SK-N-SH (cell line): ENCODE measurements at regions not wholly inside any gene's neighbourhood (a gene's known extent, or its start where the extent isn't known, plus 50 kb on each side); places are given as distances from the start of the nearest gene placed in this dataset.

ENCODE experiments used
- CHD2 ChIP-seq: fragments of 150-350 bp; IDR thresholded peaks from 2 replicates; pipeline ENCODE4 v1.6.1; 2018; ENCODE audit warnings: low read length; ENCODE audit not compliant: partially characterized antibody
- EZH2phosphoT487 ChIP-seq: fragments of 200-600 bp; sonication (generic); IDR thresholded peaks from 2 replicates; pipeline ENCODE4 v1.6.1; 2017; ENCODE audit warnings: low read depth, mixed run types, mild to moderate bottlenecking, antibody characterized with exemption, moderate library complexity, borderline replicate concordance
- FOXM1 ChIP-seq: IDR thresholded peaks from 2 replicates; pipeline ENCODE4 v1.4.0; 2012; ENCODE audit warnings: low read depth, mild to moderate bottlenecking
- IRF3 ChIP-seq: fragments of 150-350 bp; IDR thresholded peaks from 2 replicates; pipeline ENCODE4 v1.6.1; 2016; ENCODE audit warnings: mild to moderate bottlenecking, low read depth, low read length
- JUND ChIP-seq: IDR thresholded peaks from 2 replicates; pipeline ENCODE4 v1.4.0; 2012
- MAX ChIP-seq: IDR thresholded peaks from 2 replicates; pipeline ENCODE4 v1.4.0; 2012; ENCODE audit warnings: low read depth
- POLR2AphosphoS5 ChIP-seq: IDR thresholded peaks from 2 replicates; pipeline ENCODE4 v1.6.1; 2012; ENCODE audit warnings: low read depth, low read length
- REST ChIP-seq: IDR thresholded peaks from 2 replicates; pipeline ENCODE4 v1.6.1; 2012; ENCODE audit warnings: mild to moderate bottlenecking, low read depth, low read length, moderate library complexity
- TCF12 ChIP-seq: IDR thresholded peaks from 2 replicates; pipeline ENCODE4 v1.4.0; 2012
- USF1 ChIP-seq: IDR thresholded peaks from 2 replicates; pipeline ENCODE4 v1.4.0; 2012; ENCODE audit warnings: low read depth, borderline replicate concordance
- TF ChIP-seq, protein P1 (sequence below): fragments of 200-600 bp; sonication (generic); IDR thresholded peaks from 2 replicates; pipeline ENCODE4 v1.6.1; 2017; ENCODE audit warnings: antibody characterized with exemption, mild to moderate bottlenecking, moderate library complexity
- TF ChIP-seq, protein P2 (sequence below): IDR thresholded peaks from 2 replicates; pipeline ENCODE4 v1.4.0; 2012; ENCODE audit warnings: low read depth, borderline replicate concordance

DNA sequence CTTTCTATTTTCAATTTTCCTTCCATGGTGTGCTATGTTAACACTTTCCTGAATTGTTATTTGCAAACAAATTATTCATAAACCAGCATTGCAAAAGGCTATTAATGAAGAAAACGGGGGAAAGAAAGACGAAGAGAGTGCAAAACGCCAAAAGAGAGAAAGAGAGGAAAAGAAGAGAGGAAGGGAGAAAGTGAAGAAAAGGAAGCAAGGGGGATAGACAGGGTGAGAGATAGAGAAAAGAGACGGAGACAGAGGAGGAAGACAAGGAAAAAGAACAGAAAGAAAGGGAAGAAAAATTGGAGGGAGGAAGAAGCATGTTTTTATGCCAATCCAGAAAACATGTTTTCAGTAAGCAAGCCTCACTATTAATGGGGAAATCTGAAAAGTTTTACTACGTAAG, 310.6 kb downstream of the TFEC start:
- TF ChIP-seq USF1 (no peak), IRF3 (no peak), EZH2phosphoT487 (no peak), REST (no peak), POLR2AphosphoS5 (no peak), CHD2 (no peak), FOXM1 (no peak), JUND (no peak), MAX (no peak), TCF12 (no peak)
- TF ChIP-seq, protein P1, sequence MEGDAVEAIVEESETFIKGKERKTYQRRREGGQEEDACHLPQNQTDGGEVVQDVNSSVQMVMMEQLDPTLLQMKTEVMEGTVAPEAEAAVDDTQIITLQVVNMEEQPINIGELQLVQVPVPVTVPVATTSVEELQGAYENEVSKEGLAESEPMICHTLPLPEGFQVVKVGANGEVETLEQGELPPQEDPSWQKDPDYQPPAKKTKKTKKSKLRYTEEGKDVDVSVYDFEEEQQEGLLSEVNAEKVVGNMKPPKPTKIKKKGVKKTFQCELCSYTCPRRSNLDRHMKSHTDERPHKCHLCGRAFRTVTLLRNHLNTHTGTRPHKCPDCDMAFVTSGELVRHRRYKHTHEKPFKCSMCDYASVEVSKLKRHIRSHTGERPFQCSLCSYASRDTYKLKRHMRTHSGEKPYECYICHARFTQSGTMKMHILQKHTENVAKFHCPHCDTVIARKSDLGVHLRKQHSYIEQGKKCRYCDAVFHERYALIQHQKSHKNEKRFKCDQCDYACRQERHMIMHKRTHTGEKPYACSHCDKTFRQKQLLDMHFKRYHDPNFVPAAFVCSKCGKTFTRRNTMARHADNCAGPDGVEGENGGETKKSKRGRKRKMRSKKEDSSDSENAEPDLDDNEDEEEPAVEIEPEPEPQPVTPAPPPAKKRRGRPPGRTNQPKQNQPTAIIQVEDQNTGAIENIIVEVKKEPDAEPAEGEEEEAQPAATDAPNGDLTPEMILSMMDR, result no peak
- TF ChIP-seq, protein P2, sequence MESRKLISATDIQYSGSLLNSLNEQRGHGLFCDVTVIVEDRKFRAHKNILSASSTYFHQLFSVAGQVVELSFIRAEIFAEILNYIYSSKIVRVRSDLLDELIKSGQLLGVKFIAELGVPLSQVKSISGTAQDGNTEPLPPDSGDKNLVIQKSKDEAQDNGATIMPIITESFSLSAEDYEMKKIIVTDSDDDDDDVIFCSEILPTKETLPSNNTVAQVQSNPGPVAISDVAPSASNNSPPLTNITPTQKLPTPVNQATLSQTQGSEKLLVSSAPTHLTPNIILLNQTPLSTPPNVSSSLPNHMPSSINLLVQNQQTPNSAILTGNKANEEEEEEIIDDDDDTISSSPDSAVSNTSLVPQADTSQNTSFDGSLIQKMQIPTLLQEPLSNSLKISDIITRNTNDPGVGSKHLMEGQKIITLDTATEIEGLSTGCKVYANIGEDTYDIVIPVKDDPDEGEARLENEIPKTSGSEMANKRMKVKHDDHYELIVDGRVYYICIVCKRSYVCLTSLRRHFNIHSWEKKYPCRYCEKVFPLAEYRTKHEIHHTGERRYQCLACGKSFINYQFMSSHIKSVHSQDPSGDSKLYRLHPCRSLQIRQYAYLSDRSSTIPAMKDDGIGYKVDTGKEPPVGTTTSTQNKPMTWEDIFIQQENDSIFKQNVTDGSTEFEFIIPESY, result no peak
